ENCODE measurements at regions not wholly inside any gene's neighbourhood (a gene's known extent, or its start where the extent isn't known, plus 50 kb on each side); places are given as distances from the start of the nearest gene placed in this dataset.

DNA sequence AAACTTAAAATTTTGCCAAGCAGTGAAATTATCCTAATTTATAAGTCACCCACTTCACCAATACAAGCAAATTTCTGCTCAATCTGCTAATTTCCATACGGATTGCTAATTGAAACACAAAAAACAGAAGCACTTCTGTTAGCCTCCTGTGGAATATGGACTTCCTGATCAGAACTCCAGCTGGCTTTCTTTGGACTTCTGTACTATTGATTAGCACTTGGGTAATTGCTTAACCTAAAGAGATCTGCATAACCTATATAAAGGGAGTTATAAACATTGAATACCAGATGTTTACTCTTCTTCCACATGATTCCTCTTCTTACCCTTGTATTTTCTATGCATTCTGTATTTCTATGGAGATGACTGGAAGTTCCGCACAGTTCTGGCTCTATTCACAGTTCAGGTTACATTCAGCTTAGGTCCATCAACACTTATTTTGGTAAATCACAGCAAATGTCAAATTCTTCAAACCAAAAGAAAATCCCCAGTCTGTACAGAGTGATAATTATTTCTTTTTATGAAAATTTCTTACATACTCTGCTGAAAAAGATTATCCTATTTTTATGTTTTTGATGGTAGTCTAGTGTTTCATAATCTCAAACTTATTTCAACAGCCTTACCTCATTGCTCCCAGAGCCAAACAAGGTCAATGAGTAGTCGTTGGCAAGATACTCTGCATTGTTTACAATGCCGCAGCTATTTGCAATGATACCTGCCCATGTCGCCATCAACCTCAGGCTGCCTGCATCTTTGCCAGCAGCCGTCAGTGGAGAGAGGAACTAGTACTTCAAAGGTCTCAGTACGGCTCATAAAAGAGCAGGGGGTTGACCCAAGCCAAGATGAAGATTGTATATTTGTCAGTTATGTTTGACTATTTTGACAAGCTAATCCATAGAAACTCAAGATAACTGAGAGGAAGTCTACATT lies 225.6 kb downstream of the AHR start:
- no peak overlapping the region for H3K4me3 ChIP-seq (ENCODE audit: low read depth, low read length)
- TF ChIP-seq, protein P1, sequence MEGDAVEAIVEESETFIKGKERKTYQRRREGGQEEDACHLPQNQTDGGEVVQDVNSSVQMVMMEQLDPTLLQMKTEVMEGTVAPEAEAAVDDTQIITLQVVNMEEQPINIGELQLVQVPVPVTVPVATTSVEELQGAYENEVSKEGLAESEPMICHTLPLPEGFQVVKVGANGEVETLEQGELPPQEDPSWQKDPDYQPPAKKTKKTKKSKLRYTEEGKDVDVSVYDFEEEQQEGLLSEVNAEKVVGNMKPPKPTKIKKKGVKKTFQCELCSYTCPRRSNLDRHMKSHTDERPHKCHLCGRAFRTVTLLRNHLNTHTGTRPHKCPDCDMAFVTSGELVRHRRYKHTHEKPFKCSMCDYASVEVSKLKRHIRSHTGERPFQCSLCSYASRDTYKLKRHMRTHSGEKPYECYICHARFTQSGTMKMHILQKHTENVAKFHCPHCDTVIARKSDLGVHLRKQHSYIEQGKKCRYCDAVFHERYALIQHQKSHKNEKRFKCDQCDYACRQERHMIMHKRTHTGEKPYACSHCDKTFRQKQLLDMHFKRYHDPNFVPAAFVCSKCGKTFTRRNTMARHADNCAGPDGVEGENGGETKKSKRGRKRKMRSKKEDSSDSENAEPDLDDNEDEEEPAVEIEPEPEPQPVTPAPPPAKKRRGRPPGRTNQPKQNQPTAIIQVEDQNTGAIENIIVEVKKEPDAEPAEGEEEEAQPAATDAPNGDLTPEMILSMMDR (IDR thresholded peaks at IDR 0.05; ENCODE audit: insufficient read depth, low read length, missing control alignments), result no peak
- DNase-seq (ENCODE audit: low read depth, low spot score), result no peak
- CTCF ChIA-PET, result interaction anchor here (1.0 to 1.6 kb wide), 3 partner anchors 8 to 606 kb away, joined by 3 to 5 read pairs (median 3); no protein-coding TSS in a partner anchor
- POLR2A ChIA-PET, result no interaction called here

DNA sequence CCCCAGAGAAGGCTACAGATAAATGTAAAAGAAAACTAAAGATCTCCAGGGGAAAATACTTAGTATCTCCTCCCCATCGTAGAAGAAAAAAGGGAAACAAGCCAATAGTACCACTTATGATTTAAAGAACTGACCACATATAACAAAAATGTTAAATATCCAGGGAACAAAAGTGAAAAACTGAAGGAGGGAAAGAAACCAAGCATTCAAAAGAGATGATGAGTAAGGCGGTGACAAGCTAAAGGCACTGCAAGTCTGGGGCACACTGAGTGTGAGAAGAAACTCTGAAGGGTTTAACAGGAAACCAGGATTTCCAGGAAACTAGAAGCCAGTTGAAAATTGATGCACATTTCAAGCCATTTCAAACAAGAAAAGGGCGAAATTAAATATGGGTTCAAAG lies 226.3 kb downstream of the AHR start:
- TF ChIP-seq, protein P1 (IDR thresholded peaks at IDR 0.05; ENCODE audit: insufficient read depth, low read length, missing control alignments), result no peak
- ChIA-PET CTCF (interaction anchor here (1.0 kb wide), 1 partner anchor 606 kb away, joined by 3 read pairs; no protein-coding TSS in a partner anchor), POLR2A (no interaction called here)
- no peak overlapping the region for H3K4me3 ChIP-seq (ENCODE audit: low read depth, low read length)
- DNase-seq (ENCODE audit: low read depth, low spot score), result no peak

DNA sequence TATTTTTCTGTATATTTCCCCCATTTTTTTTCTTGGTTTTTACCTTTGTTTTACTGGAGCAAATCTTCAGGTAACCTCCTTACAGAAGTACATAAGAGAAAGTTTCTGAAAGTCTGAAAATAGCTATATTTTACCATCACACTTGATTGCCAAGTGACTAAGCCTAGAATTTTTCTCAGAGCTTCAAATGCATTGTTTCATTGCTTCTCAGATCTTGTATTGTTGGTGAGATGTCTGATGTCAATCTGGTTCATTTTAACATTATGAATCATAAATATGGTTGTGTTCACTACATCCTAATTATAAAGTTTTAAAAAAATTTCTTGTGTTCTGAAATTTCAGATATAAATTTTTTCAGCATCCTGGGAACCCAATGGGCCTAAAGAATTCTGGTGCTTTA lies 228.2 kb downstream of the AHR start:
- ChIA-PET POLR2A (no interaction called here), CTCF (no interaction called here)
- TF ChIP-seq, protein P1 (IDR thresholded peaks at IDR 0.05; ENCODE audit: insufficient read depth, low read length, missing control alignments), result no peak
- H3K4me3 ChIP-seq (ENCODE audit: low read depth, low read length), result no peak overlapping the region
- no peak for DNase-seq (ENCODE audit: low read depth, low spot score)

DNA sequence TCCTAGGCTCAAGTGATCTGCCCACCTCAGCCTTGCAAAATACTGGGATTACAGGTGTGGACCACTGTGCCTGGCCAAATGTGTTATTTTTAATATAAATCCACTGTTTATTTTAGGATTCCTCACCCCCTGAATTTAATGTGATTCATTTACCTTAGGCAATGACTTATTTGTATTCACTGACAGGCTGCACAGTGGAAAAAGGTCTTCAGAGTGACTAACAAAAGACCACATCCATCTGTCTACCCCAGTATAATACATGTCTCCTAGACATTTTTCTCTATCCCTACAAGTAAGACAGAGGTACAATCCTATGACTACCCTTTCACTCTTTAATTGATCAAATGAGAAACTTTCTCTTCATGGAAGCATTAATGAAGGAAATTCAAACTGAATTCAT lies 230.2 kb downstream of the AHR start:
- TF ChIP-seq, protein P1 (IDR thresholded peaks at IDR 0.05; ENCODE audit: insufficient read depth, low read length, missing control alignments), result no peak
- POLR2A ChIA-PET, result no interaction called here
- no peak for DNase-seq (ENCODE audit: low read depth, low spot score)
- no peak overlapping the region for H3K4me3 ChIP-seq (ENCODE audit: low read depth, low read length)
- CTCF ChIA-PET, result no interaction called here

DNA sequence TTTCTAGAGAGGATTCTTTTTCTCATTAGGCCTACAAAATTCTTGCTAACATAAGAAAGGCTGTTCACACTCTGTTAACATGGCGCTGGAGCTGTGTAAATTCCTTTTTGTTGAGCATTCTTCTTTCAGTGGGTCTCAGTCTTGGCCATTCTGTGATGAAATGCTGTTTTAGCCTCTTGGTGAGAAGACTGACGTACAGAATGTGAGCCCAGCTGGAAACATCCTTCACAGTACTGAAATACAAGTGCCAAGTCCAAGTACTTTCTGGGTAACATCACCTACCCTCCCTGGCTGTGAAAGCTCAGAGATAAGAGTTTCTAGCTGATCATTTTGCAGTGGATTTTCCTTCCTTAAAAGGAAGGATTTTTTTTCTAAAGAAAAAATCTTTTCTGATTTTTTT lies 231.8 kb downstream of the AHR start:
- TF ChIP-seq, protein P1 (IDR thresholded peaks at IDR 0.05; ENCODE audit: insufficient read depth, low read length, missing control alignments), result no peak
- POLR2A ChIA-PET, result interaction anchor here (0.5 kb wide), 1 partner anchor 63 kb away, joined by 3 read pairs; no protein-coding TSS in a partner anchor
- H3K4me3 ChIP-seq (ENCODE audit: low read depth, low read length), result no peak overlapping the region
- DNase-seq (ENCODE audit: low read depth, low spot score), result peak; percentile 82
- CTCF ChIA-PET, result no interaction called here

DNA sequence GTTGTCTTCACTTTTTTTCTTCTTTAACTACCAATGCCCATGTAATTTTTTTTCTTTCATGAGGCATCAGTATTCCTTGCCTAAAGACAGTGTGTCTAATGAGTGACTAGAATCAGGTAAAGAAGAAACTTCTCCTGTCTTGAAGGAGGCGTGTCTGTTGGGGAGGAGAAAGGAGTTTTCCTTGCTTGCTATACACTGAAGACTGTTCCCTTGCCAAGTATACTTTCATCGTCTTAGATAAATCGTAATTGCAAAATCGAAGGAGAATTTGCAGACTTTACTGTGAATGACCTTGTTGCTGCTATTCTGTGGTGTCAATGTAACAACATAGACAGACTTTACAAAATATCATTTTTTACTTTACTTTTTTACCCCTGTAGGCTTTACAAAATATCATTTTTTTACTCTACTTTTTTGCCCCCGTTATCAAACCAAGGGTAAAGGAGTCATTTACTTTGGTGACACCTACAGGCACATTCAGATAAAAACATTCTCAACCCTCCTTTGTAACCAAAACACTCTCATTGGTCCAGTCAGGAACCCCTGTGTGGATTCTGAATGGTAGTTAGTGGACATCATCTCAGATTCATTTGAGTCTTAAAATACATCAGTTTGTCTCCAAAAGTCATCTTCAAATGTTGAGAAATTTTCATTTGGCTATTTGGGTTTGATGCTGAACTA lies 232.4 kb downstream of the AHR start:
- POLR2A ChIA-PET, result interaction anchor here (0.5 kb wide), 1 partner anchor 63 kb away, joined by 3 read pairs; no protein-coding TSS in a partner anchor
- no peak for DNase-seq (ENCODE audit: low read depth, low spot score)
- CTCF ChIA-PET, result interaction anchor here (1.0 kb wide), 1 partner anchor 116 kb away, joined by 4 read pairs; no protein-coding TSS in a partner anchor
- no peak overlapping the region for H3K4me3 ChIP-seq (ENCODE audit: low read depth, low read length)
- TF ChIP-seq, protein P1 (IDR thresholded peaks at IDR 0.05; ENCODE audit: insufficient read depth, low read length, missing control alignments), result no peak

All from AG04449 (cell line).